GM12878 (cell line): ENCODE measurements at regions not wholly inside any gene's neighbourhood (a gene's known extent, or its start where the extent isn't known, plus 50 kb on each side); places are given as distances from the start of the nearest gene placed in this dataset.

ENCODE experiments used
- ATAC-seq: fragments of 200-7000 bp; cut with Tn5 transposase; 3 replicates; pipeline ENCODE4 v1.9.1; 2020; ENCODE audit warnings: mild to moderate bottlenecking, moderate library complexity
- BruUV-seq: library from RNA; stranded (reverse); fragments of 400-500 nt; replicated peaks from 2 replicates; lab custom pipeline; 2021; lab: Mats Ljungman, UMichigan
- CTCF ChIA-PET: fragments of 300-600 bp; sonication (Branson Sonifier 250); formaldehyde crosslinking; extraction: SDS; loops from one replicate; lab custom pipeline; 2021; ENCODE audit warnings: inconsistent platforms; lab: Yijun Ruan, JAX
- POLR2A ChIA-PET: fragments of 350-600 bp; formaldehyde crosslinking; extraction: SDS; loops from one replicate; lab custom pipeline; 2021; ENCODE audit warnings: inconsistent platforms; lab: Charles Lee
- RAD21 ChIA-PET: fragments of 300-600 bp; sonication (Branson Sonifier 250); formaldehyde crosslinking; loops from one replicate; lab custom pipeline; 2023; ENCODE audit warnings: antibody characterized with exemption; ENCODE audit not compliant: unreplicated experiment; lab: Charles Lee
- SMC1A ChIA-PET: fragments of 300-600 bp; sonication (Branson Sonifier 250); formaldehyde crosslinking; loops from one replicate; lab custom pipeline; 2023; ENCODE audit not compliant: unreplicated experiment, uncharacterized antibody; lab: Charles Lee
- DNase-seq: peaks from one replicate; pipeline ENCODE4 v3.0.0-alpha.2; 2011; ENCODE audit warnings: low read depth, low spot score
- FAIRE-seq: peaks from 3 replicates; lab custom pipeline; 2011; peaks lifted over from hg19 to GRCh38; lab: Jason Lieb, UNC
- H2AFZ ChIP-seq: 2 replicates; pipeline ENCODE4 v1.6.0; 2011; ENCODE audit warnings: low read depth, low read length, control low read depth; ENCODE audit not compliant: control insufficient read depth
- H3K27ac ChIP-seq: 2 replicates; pipeline ENCODE4 v1.5.1; 2011; ENCODE audit warnings: control low read depth; ENCODE audit not compliant: control insufficient read depth, insufficient read depth
- H3K27me3 ChIP-seq, 2 experiments: replicated peaks in 1 of 2; 2 replicates each; pipeline versions ENCODE4 v1.6.0 to v1.6.1; 2011; ENCODE audit warnings: low read length in 1 of 2; ENCODE audit not compliant: control insufficient read depth in 2 of 2, insufficient read depth in 2 of 2
- H3K36me3 ChIP-seq, 2 experiments: 2 replicates each; pipeline ENCODE4 v1.5.1; 2011; ENCODE audit warnings: low read length in 1 of 2; ENCODE audit not compliant: control insufficient read depth in 2 of 2, insufficient read depth in 2 of 2
- H3K4me1 ChIP-seq: 2 replicates; pipeline ENCODE4 v1.6.1; 2011; ENCODE audit warnings: mild to moderate bottlenecking, low read length, moderate library complexity, mixed read lengths; ENCODE audit not compliant: control insufficient read depth, insufficient read depth
- H3K4me2 ChIP-seq: 2 replicates; pipeline ENCODE4 v1.6.0; 2011; ENCODE audit warnings: control low read depth; ENCODE audit not compliant: control insufficient read depth, insufficient read depth
- H3K4me3 ChIP-seq: fragments of 200-600 bp; sonication (generic); 2 replicates; pipeline ENCODE4 v1.5.1; 2016
- H3K79me2 ChIP-seq: 2 replicates; pipeline ENCODE4 v1.6.0; 2011; ENCODE audit warnings: low read length; ENCODE audit not compliant: control insufficient read depth, insufficient read depth
- H3K9ac ChIP-seq: 2 replicates; pipeline ENCODE4 v1.8.0; 2011; ENCODE audit warnings: low read length, control low read depth, mixed read lengths; ENCODE audit not compliant: control insufficient read depth, insufficient read depth
- H3K9me3 ChIP-seq: replicated peaks from 3 replicates; pipeline ENCODE4 v1.5.1; 2011; ENCODE audit warnings: mild to moderate bottlenecking, low read length; ENCODE audit not compliant: control insufficient read depth, insufficient read depth
- H4K20me1 ChIP-seq: 2 replicates; pipeline ENCODE4 v1.6.0; 2011; ENCODE audit not compliant: control insufficient read depth, insufficient read depth
- ASH2L ChIP-seq: fragments of 300-600, 200-600 bp; sonication (generic); IDR thresholded peaks from 2 replicates; pipeline ENCODE4 v1.6.1; 2017; ENCODE audit warnings: low read depth, mild to moderate bottlenecking, borderline replicate concordance
- FOXM1 ChIP-seq: IDR thresholded peaks from 2 replicates; pipeline ENCODE4 v1.6.1; 2012; ENCODE audit warnings: low read depth, mild to moderate bottlenecking, inconsistent platforms, low read length, moderate library complexity
- HCFC1 ChIP-seq: fragments of 150-350 bp; IDR thresholded peaks from 2 replicates; pipeline ENCODE4 v1.6.1; 2014; ENCODE audit warnings: low read length
- IKZF2 ChIP-seq, 2 experiments: fragments of 450-650 bp; IDR thresholded peaks; 2 replicates each; pipeline ENCODE4 v1.6.1; 2017; ENCODE audit warnings: mild to moderate bottlenecking in 2 of 2, moderate library complexity in 2 of 2
- IRF4 ChIP-seq: IDR thresholded peaks from 2 replicates; pipeline ENCODE4 v1.6.1; 2011; ENCODE audit warnings: low read depth, low read length
- MYB ChIP-seq: fragments of 150-350 bp; IDR thresholded peaks from 2 replicates; pipeline ENCODE4 v1.6.1; 2014; ENCODE audit warnings: mild to moderate bottlenecking, low read depth, low read length, borderline replicate concordance
- MYC ChIP-seq: IDR thresholded peaks from 2 replicates; pipeline ENCODE4 v1.6.1; 2011; ENCODE audit warnings: mild to moderate bottlenecking, low read length, moderate library complexity, inconsistent platforms; ENCODE audit not compliant: insufficient read depth, insufficient replicate concordance, insufficient read length, severe bottlenecking
- NFXL1 ChIP-seq: fragments of 450-650 bp; IDR thresholded peaks from 2 replicates; pipeline ENCODE4 v1.6.1; 2017; ENCODE audit warnings: antibody characterized with exemption, mild to moderate bottlenecking, borderline replicate concordance
- NR2C2 ChIP-seq: IDR thresholded peaks from 2 replicates; pipeline ENCODE4 v1.6.1; 2011; ENCODE audit warnings: borderline replicate concordance, low read depth; ENCODE audit not compliant: control insufficient read depth, insufficient read length
- SP1 ChIP-seq: IDR thresholded peaks from one replicate; pipeline ENCODE4 v1.6.1; 2011; ENCODE audit warnings: low read depth, low read length
- SREBF1 ChIP-seq: IDR thresholded peaks from 2 replicates; pipeline ENCODE4 v1.6.1; 2012; ENCODE audit warnings: mild to moderate bottlenecking, low read length
- TCF12 ChIP-seq: IDR thresholded peaks from 2 replicates; pipeline ENCODE4 v1.6.1; 2011; ENCODE audit warnings: low read depth, mild to moderate bottlenecking, low read length
- YY1 ChIP-seq: IDR thresholded peaks from 2 replicates; pipeline ENCODE4 v1.6.1; 2011; ENCODE audit warnings: low read depth, mild to moderate bottlenecking, low read length
- ZNF207 ChIP-seq: fragments of 450-650 bp; IDR thresholded peaks from 2 replicates; pipeline ENCODE4 v1.6.1; 2014; ENCODE audit warnings: antibody characterized with exemption, mild to moderate bottlenecking, borderline replicate concordance
- WGBS: methylation state at CpG from one replicate; pipeline ENCODE4 v1.1.6; 2016; ENCODE audit warnings: low lambda C conversion rate; ENCODE audit not compliant: insufficient replicate concordance, insufficient coverage; ENCODE audit errors: missing lambda C conversion rate; 5-methylcytosine and 5-hydroxymethylcytosine counted together
- in situ Hi-C: fragments of 300-500 bp; cut with MboI; formaldehyde crosslinking; loops from 9 replicates; pipeline ENCODE4 v1.14.3; 2018; ENCODE audit warnings: mixed read lengths
- intact Hi-C: fragments of 100-400 bp; cut with micrococcal nuclease; formaldehyde crosslinking; loops from one replicate; pipeline ENCODE4 v1.14.2; 2022; ENCODE audit not compliant: unreplicated experiment

DNA sequence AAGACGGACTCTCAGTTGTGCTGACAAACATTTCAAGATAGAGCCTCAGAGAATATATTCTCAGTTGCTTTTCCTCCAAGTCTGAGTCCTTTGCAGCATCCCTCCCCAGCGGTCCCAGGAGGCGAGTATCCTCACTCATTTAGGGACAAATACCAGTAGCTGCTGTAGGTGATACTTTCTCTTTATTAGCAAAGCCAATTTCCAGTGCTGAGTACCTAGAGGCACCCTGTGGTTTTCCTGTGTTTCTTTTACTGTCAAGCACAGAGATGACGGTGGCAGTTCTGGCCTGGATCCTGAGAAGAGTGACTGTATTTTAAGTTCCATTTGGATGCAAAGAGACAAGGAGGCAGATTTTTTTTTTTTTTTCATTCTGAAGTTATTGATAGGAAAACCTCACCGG lies 1058.4 kb downstream of the SORCS3 start:
- SMC1A ChIA-PET = no interaction called here
- in situ Hi-C loops = no loop called here
- no peaks in the 10 kb centered on the region for H3K4me1 ChIP-seq
- H2AFZ ChIP-seq = no peak overlapping the region
- no peak overlapping the region for H3K4me2 ChIP-seq
- no peaks in the 10 kb centered on the region for H3K9me3 ChIP-seq
- 27% methylated on average over 5 of the region's 5 CpGs for WGBS
- TF ChIP-seq NR2C2 = no peak
- no peak for TF ChIP-seq YY1
- TF ChIP-seq HCFC1 = no peak
- TF ChIP-seq IKZF2 (IDR thresholded peaks at IDR 0.05) = no peak
- no peak for TF ChIP-seq TCF12
- no peak for TF ChIP-seq MYB
- no peak for TF ChIP-seq SREBF1
- TF ChIP-seq ASH2L = no peak
- no peak for TF ChIP-seq NFXL1
- no peak for TF ChIP-seq FOXM1
- TF ChIP-seq MYC = no peak
- no peak for TF ChIP-seq IRF4
- no peak for TF ChIP-seq SP1
- no peak for TF ChIP-seq ZNF207
- TF ChIP-seq, all 136 proteins: peak for 0
- CTCF ChIA-PET = interaction anchor here (1.3 kb wide), 1 partner anchor 8 kb away, joined by 6 read pairs; no protein-coding TSS in a partner anchor
- no TSS peak for BruUV-seq
- no peaks in the 10 kb centered on the region for H3K36me3 ChIP-seq
- POLR2A ChIA-PET = no interaction called here
- no peak for FAIRE-seq
- H4K20me1 ChIP-seq = no peaks in the 10 kb centered on the region
- DNase-seq = no peak
- H3K9ac ChIP-seq = no peak overlapping the region
- no peaks in the 10 kb centered on the region for H3K27me3 ChIP-seq
- no peak overlapping the region for H3K27ac ChIP-seq
- no peak overlapping the region for H3K4me3 ChIP-seq
- RAD21 ChIA-PET = no interaction called here
- intact Hi-C loops = no loop called here
- no peak for ATAC-seq
- no peaks in the 10 kb centered on the region for H3K79me2 ChIP-seq
